ENCODE measurements at regions not wholly inside any gene's neighbourhood (a gene's known extent, or its start where the extent isn't known, plus 50 kb on each side); places are given as distances from the start of the nearest gene placed in this dataset.

- H3K27ac ChIP-seq = no peak overlapping the region
- no peak overlapping the region for H3K4me3 ChIP-seq
- ATAC-seq (ENCODE audit: insufficient number of reproducible peaks, low FRiP score, low read depth) = no peak
- TF ChIP-seq CTCF (IDR thresholded peaks at IDR 0.05) = no peak
- no peaks in the 10 kb centered on the region for H3K27me3 ChIP-seq (replicated peaks; ENCODE audit: insufficient read depth)
- no peak for DNase-seq (ENCODE audit: low spot score)
- no peaks in the 10 kb centered on the region for H3K4me1 ChIP-seq (ENCODE audit: control insufficient read depth in 1 of 2, low read depth in 2 of 2)
- no peaks in the 10 kb centered on the region for H3K9me3 ChIP-seq
- no peaks in the 10 kb centered on the region for H3K36me3 ChIP-seq
These were observed 1081.8 kb downstream of the EPHA7 start for GRCh38 chr6:92337571-92337970.

GRCh38 chr6:92329208-92329847 is 1090.0 kb downstream of the EPHA7 start:
- no peak for DNase-seq (ENCODE audit: low spot score)
- Histone ChIP-seq H3K4me1 (ENCODE audit: control insufficient read depth in 1 of 2, low read depth in 2 of 2) (no peaks in the 10 kb centered on the region), H3K4me3 (no peak overlapping the region), H3K9me3 (no peaks in the 10 kb centered on the region), H3K36me3 (no peaks in the 10 kb centered on the region), H3K27me3 (replicated peaks; ENCODE audit: insufficient read depth) (no peaks in the 10 kb centered on the region), H3K27ac (no peak overlapping the region)
- TF ChIP-seq CTCF (IDR thresholded peaks at IDR 0.05) = no peak
- no peak for ATAC-seq (ENCODE audit: insufficient number of reproducible peaks, low FRiP score, low read depth)

DNA sequence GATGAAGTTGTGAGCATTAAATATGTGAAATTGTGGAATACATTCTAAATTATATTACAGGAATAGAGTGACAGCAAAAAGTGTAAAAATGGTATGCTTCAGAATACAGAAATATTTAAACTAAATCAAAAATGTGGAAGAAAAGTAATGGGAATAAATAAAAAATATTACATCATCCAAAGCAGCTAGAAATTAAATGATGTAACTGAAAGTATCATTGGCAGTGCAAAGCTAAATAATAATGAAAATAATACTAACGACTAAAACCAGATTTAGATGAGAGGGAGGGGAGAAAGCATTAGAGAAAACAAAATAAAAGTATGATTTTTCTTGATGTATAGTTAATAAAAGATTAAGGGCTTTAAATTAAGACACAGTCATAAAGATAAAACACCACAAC is 1104.0 kb downstream of the EPHA7 start:
- no peak for DNase-seq (ENCODE audit: low spot score)
- no peaks in the 10 kb centered on the region for H3K9me3 ChIP-seq
- no peak overlapping the region for H3K27ac ChIP-seq
- no peak overlapping the region for H3K4me3 ChIP-seq
- no peaks in the 10 kb centered on the region for H3K36me3 ChIP-seq
- TF ChIP-seq CTCF (IDR thresholded peaks at IDR 0.05) = no peak
- no peaks in the 10 kb centered on the region for H3K27me3 ChIP-seq (replicated peaks; ENCODE audit: insufficient read depth)
- no peaks in the 10 kb centered on the region for H3K4me1 ChIP-seq (ENCODE audit: control insufficient read depth in 1 of 2, low read depth in 2 of 2)
- ATAC-seq (ENCODE audit: insufficient number of reproducible peaks, low FRiP score, low read depth) = no peak

- Histone ChIP-seq H3K36me3 (no peaks in the 10 kb centered on the region), H3K27me3 (replicated peaks; ENCODE audit: insufficient read depth) (no peaks in the 10 kb centered on the region), H3K27ac (no peak overlapping the region), H3K9me3 (no peaks in the 10 kb centered on the region), H3K4me1 (ENCODE audit: control insufficient read depth in 1 of 2, low read depth in 2 of 2) (no peaks in the 10 kb centered on the region), H3K4me3 (no peak overlapping the region)
- no peak for DNase-seq (ENCODE audit: low spot score)
- TF ChIP-seq CTCF (IDR thresholded peaks at IDR 0.05) = no peak
- no peak for ATAC-seq (ENCODE audit: insufficient number of reproducible peaks, low FRiP score, low read depth)
These were observed 1122.3 kb downstream of the EPHA7 start for GRCh38 chr6:92297101-92297500.

DNA sequence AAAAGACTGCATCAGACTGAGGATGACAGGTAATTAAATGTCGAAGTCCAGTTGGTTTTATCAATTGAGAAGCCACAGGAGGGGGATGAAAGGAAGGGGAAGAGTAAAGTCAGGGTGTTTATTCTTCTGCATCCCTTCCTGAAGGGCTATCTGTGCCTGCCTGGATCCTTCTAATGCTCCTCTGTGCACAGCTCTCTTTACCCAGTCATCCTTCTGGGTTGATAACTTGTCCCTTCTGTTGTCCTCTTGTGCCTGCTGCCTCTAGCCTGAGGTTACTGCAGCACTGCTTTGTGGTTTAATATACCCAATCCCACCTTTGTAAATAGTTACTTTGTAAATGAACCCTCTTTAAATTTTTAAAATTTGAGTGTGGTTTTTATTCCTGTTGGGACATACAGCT is 1127.3 kb downstream of the EPHA7 start:
- no peaks in the 10 kb centered on the region for H3K9me3 ChIP-seq
- H3K4me3 ChIP-seq = no peak overlapping the region
- TF ChIP-seq CTCF (IDR thresholded peaks at IDR 0.05) = no peak
- no peaks in the 10 kb centered on the region for H3K4me1 ChIP-seq (ENCODE audit: control insufficient read depth in 1 of 2, low read depth in 2 of 2)
- no peak for ATAC-seq (ENCODE audit: insufficient number of reproducible peaks, low FRiP score, low read depth)
- no peak overlapping the region for H3K27ac ChIP-seq
- H3K36me3 ChIP-seq = no peaks in the 10 kb centered on the region
- H3K27me3 ChIP-seq (replicated peaks; ENCODE audit: insufficient read depth) = no peaks in the 10 kb centered on the region
- DNase-seq (ENCODE audit: low spot score) = no peak

Measured in thoracic aorta (tissue), 2 donors.